HPDE6-E6E7 (cell line): ENCODE measurements at regions not wholly inside any gene's neighbourhood (a gene's known extent, or its start where the extent isn't known, plus 50 kb on each side); places are given as distances from the start of the nearest gene placed in this dataset.
"Not testable (repeated sequence)": the region's sequence is repeated elsewhere in the genome, so short reads cannot be mapped to it uniquely, and the experiment has no call there.

Experiments
- DNase-seq: peaks from one replicate; pipeline ENCODE4 v3.0.0; 2011; ENCODE audit warnings: missing footprints; ENCODE audit errors: extremely low spot score

- peak; percentile 66 for DNase-seq
Measured at GRCh38 chr14:52124791-52125684, 56.2 kb upstream of the NID2 start.

- not testable (repeated sequence) for DNase-seq
Measured at GRCh38 chr14:52122163-52122562, 53.3 kb upstream of the NID2 start.

GRCh38 chr14:52121441-52121840, 52.6 kb upstream of the NID2 start:
- DNase-seq = no peak

GRCh38 chr14:52119030-52119429, 50.2 kb upstream of the NID2 start:
- no peak for DNase-seq
